ENCODE measurements at regions not wholly inside any gene's neighbourhood (a gene's known extent, or its start where the extent isn't known, plus 50 kb on each side); places are given as distances from the start of the nearest gene placed in this dataset.

DNA sequence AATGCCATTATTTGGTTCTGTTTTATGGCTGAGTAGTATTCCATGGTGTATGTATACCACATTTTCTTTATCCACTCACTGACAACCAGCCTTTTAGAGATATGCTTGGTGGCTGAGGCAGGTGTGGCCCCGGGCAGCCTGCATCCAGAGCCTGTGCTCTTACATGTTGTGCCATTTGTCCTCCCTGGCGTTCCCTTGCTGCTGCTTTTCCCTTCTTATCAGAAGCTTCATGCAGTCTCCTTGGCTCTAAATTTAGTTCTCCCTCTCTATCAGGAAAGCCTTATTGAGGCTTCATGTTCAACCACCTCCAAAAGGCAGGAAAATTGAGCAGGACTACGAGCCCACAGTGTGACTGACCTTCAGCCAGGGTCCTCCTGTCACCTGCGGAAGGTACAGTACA lies 131.7 kb upstream of the ITGA6 start:
- TF ChIP-seq, protein P1, sequence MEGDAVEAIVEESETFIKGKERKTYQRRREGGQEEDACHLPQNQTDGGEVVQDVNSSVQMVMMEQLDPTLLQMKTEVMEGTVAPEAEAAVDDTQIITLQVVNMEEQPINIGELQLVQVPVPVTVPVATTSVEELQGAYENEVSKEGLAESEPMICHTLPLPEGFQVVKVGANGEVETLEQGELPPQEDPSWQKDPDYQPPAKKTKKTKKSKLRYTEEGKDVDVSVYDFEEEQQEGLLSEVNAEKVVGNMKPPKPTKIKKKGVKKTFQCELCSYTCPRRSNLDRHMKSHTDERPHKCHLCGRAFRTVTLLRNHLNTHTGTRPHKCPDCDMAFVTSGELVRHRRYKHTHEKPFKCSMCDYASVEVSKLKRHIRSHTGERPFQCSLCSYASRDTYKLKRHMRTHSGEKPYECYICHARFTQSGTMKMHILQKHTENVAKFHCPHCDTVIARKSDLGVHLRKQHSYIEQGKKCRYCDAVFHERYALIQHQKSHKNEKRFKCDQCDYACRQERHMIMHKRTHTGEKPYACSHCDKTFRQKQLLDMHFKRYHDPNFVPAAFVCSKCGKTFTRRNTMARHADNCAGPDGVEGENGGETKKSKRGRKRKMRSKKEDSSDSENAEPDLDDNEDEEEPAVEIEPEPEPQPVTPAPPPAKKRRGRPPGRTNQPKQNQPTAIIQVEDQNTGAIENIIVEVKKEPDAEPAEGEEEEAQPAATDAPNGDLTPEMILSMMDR (conservative IDR thresholded peaks at IDR 0.05 in 1 of 2, IDR thresholded peaks at IDR 0.05 in 1 of 2; ENCODE audit: low read depth in 1 of 2, low read length in 2 of 2): no peak
- TF ChIP-seq EZH2 (IDR thresholded peaks at IDR 0.05; ENCODE audit: low read length, missing control alignments): no peak
